Memory B cell (primary cell): ENCODE measurements at regions not wholly inside any gene's neighbourhood (a gene's known extent, or its start where the extent isn't known, plus 50 kb on each side); places are given as distances from the start of the nearest gene placed in this dataset.
A peak's percentile ranks its signal among the peaks of the same experiment; 100 is the strongest.
"Not testable (repeated sequence)": the region's sequence is repeated elsewhere in the genome, so short reads cannot be mapped to it uniquely, and the experiment has no call there.

Experiments used
- ATAC-seq: fragments of 150-1000 bp; cut with Tn5 transposase; 2 replicates; pipeline ENCODE4 v1.10.0; 2021; ENCODE audit warnings: low read depth, mild to moderate bottlenecking, moderate library complexity
- DNase-seq, 2 donors: peaks; one replicate each; pipeline ENCODE4 v3.0.0; 2022; ENCODE audit warnings: low spot score in 2 of 2
- H3K27ac Mint-ChIP-seq: one replicate; pipeline ENCODE4 v1.8.0; 2022; ENCODE audit warnings: mild to moderate bottlenecking, moderate library complexity, mixed read lengths
- H3K27me3 Mint-ChIP-seq: one replicate; pipeline ENCODE4 v1.8.0; 2022; ENCODE audit warnings: mixed read lengths
- H3K36me3 Mint-ChIP-seq: one replicate; pipeline ENCODE4 v1.8.0; 2022; ENCODE audit warnings: mild to moderate bottlenecking, mixed read lengths
- H3K4me1 Mint-ChIP-seq: one replicate; pipeline ENCODE4 v1.8.0; 2022; ENCODE audit warnings: mixed read lengths
- H3K4me3 Mint-ChIP-seq: one replicate; pipeline ENCODE4 v1.8.0; 2022; ENCODE audit warnings: mild to moderate bottlenecking, moderate library complexity, mixed read lengths
- H3K9me3 Mint-ChIP-seq: one replicate; pipeline ENCODE4 v1.8.0; 2022; ENCODE audit warnings: mixed read lengths

- ATAC-seq (no peak), DNase-seq (no peak)
- no peak overlapping the region for H3K27ac Mint-ChIP-seq
- no peaks in the 10 kb centered on the region for H3K4me1 Mint-ChIP-seq
- H3K27me3 Mint-ChIP-seq: no peaks in the 10 kb centered on the region
- H3K4me3 Mint-ChIP-seq: no peak overlapping the region
- H3K9me3 Mint-ChIP-seq: peaks cover 9% of the 10 kb centered on the region
- no peaks in the 10 kb centered on the region for H3K36me3 Mint-ChIP-seq
These were observed 232.0 kb upstream of the HSFY2 start for GRCh38 chrY:19005579-19005978.

DNA sequence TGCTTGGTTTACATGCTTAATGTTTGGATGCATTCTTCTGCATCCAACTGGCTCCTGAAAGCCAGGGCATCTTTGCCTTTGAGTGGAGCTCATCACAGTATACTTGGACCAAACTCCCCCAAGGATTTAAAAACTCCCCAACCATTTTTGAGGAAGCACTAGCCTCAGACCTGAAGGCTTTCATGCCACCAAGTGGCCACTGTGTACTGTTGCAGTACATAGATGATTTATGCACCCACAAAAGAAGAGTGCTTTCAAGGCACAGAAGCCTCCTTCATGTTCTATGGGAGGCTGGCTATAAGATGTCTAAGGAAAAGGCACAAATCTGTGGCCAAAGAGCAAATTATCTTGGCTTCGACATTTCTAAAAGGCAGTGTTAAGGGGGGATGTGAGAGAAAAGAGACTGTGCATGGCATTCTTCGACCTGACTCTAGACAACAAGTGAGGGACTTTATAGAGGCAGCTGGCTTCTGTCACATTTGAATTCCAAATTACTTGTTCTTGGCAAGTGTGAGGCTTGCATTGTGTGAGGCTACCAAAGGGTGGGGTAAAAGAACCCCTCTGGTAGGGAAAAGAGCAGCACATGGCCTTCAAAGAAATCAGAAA lies 224.2 kb upstream of the HSFY2 start:
- Mint-ChIP-seq H3K27me3 (no peaks in the 10 kb centered on the region), H3K4me1 (no peaks in the 10 kb centered on the region), H3K27ac (no peak overlapping the region), H3K9me3 (no peaks in the 10 kb centered on the region), H3K4me3 (no peak overlapping the region), H3K36me3 (no peaks in the 10 kb centered on the region)
- no peak for ATAC-seq
- no peak for DNase-seq

- Mint-ChIP-seq H3K9me3 (no peaks in the 10 kb centered on the region), H3K27ac (no peak overlapping the region), H3K4me1 (no peaks in the 10 kb centered on the region), H3K27me3 (no peaks in the 10 kb centered on the region), H3K36me3 (no peaks in the 10 kb centered on the region), H3K4me3 (no peak overlapping the region)
- ATAC-seq: no peak
- DNase-seq: no peak
These were observed 219.9 kb upstream of the HSFY2 start for GRCh38 chrY:18993480-18993879.

DNA sequence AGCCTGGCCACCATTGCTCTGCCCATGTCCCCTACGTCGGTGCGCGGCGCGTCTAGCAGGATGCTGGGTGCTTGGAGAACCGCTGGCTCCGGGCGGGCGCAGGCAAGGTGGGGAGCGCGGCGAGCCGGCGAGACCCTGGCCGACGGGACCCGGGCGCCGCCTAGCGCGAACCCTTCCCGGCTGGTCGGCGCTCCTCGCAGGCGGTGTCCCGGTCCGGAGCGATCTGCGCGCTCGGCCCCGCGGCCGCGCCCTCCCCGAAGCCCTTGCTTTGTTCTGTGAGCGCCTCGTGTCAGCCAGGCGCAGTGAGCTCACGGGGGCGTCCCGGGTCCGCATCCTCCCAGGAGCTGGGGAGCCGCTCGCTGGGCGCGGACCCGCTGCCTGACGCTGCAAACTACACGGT lies 219.1 kb upstream of the HSFY2 start:
- H3K4me3 Mint-ChIP-seq, DNase-seq, H3K36me3 Mint-ChIP-seq, H3K27ac Mint-ChIP-seq, H3K4me1 Mint-ChIP-seq, H3K9me3 Mint-ChIP-seq, H3K27me3 Mint-ChIP-seq: not testable (repeated sequence)
- peak; percentile 63 for ATAC-seq

DNA sequence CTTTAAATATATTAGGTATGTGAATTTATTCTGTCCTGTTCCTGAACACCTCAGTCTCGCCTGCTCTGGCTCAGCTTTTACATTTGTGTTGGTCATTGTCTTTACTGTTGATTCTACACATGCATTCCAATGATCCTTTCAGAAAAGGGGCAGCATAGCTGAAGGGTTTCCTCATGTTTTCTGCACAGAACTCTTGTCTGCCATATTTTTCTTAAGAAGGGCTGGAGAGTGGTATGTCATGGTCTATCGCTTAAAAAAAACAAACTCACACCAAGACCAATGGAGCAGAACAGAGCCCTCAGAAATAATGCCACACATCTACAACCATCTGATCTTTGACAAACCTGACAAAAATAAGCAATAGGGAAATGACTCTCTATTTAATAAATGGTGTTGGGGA lies 215.8 kb upstream of the HSFY2 start:
- no peak for DNase-seq
- Mint-ChIP-seq H3K9me3 (no peaks in the 10 kb centered on the region), H3K4me3 (no peak overlapping the region), H3K27me3 (no peaks in the 10 kb centered on the region), H3K27ac (no peak overlapping the region), H3K36me3 (no peaks in the 10 kb centered on the region), H3K4me1 (no peaks in the 10 kb centered on the region)
- ATAC-seq: no peak

- H3K9me3 Mint-ChIP-seq: no peaks in the 10 kb centered on the region
- H3K27me3 Mint-ChIP-seq: no peaks in the 10 kb centered on the region
- H3K4me1 Mint-ChIP-seq: no peaks in the 10 kb centered on the region
- ATAC-seq: no peak
- no peak for DNase-seq
- H3K4me3 Mint-ChIP-seq: no peak overlapping the region
- H3K27ac Mint-ChIP-seq: no peak overlapping the region
- no peaks in the 10 kb centered on the region for H3K36me3 Mint-ChIP-seq
These were observed 192.5 kb upstream of the HSFY2 start for GRCh38 chrY:18966001-18966400.

- DNase-seq: no peak
- Mint-ChIP-seq H3K36me3 (no peaks in the 10 kb centered on the region), H3K27me3 (no peaks in the 10 kb centered on the region), H3K4me3 (no peak overlapping the region), H3K27ac (no peak overlapping the region), H3K4me1 (no peaks in the 10 kb centered on the region), H3K9me3 (peaks cover 3% of the 10 kb centered on the region)
- ATAC-seq: no peak
These were observed 185.3 kb upstream of the HSFY2 start for GRCh38 chrY:18958846-18959245.

DNA sequence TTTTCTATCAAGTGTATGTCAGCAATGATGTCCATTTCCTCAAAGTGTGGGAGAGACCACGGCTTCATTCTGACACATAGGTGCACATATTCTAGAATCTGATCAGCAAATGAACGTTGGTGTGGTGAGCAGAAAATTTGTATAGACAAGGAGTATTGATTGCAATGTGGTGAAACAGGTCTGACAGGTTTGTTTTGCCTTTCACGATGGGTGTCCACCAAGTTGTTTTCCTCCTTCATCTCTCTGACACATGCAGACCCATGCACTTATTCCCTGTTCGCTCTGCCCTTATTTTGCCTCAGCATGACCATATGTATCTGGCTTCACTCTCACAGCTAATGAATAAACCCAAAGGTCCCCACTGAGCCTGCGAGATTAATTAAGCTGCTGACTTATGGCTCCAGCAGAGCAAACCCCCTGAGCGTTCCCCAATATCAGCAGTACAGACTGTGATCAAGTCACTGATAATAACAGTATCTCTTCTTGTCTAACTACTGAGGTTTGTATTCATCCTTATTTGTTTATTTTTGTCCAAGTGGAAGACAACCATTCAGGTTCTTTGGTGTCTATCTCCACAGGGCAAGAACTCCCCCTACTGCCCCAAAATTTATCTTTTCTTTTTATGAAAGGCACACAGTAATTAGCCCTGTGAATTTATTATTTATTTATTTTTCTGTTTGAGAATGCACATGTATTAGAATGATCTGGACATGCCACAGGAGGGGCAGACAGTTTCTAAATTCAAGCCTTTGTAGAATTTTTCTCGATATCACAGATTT lies 178.3 kb upstream of the HSFY2 start:
- no peak for ATAC-seq
- Mint-ChIP-seq H3K4me1 (no peaks in the 10 kb centered on the region), H3K27me3 (no peaks in the 10 kb centered on the region), H3K9me3 (peaks cover 13% of the 10 kb centered on the region), H3K27ac (no peak overlapping the region), H3K36me3 (peaks cover 2% of the 10 kb centered on the region), H3K4me3 (no peak overlapping the region)
- no peak for DNase-seq

- ATAC-seq (no peak), DNase-seq (no peak)
- Mint-ChIP-seq H3K27ac (no peak overlapping the region), H3K4me1 (no peaks in the 10 kb centered on the region), H3K36me3 (peaks cover 5% of the 10 kb centered on the region), H3K9me3 (peaks cover 17% of the 10 kb centered on the region), H3K4me3 (no peak overlapping the region), H3K27me3 (no peaks in the 10 kb centered on the region)
These were observed 177.5 kb upstream of the HSFY2 start for GRCh38 chrY:18951019-18951418.

DNA sequence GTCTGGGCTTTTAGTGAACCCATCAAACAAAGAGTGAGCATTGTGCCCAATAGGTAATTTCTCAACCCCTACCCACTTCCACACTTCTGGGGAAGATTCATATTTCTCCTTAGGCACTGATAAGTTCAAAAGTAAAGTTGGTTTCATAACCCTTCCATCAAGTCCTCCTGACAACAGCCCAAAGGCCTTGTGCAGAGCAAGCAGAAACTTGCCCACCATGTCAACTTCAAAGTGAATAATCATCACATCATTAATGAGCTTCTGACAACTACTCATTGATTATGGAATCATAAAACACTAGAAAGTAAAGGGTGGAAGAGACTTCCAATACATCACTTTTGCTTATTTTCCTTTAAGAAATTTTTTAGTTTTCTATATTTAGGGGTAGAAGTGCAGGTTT lies 163.3 kb upstream of the HSFY2 start:
- Mint-ChIP-seq H3K27ac (no peak overlapping the region), H3K36me3 (no peaks in the 10 kb centered on the region), H3K9me3 (no peaks in the 10 kb centered on the region), H3K4me1 (no peaks in the 10 kb centered on the region), H3K4me3 (no peak overlapping the region), H3K27me3 (no peaks in the 10 kb centered on the region)
- no peak for DNase-seq
- no peak for ATAC-seq

DNA sequence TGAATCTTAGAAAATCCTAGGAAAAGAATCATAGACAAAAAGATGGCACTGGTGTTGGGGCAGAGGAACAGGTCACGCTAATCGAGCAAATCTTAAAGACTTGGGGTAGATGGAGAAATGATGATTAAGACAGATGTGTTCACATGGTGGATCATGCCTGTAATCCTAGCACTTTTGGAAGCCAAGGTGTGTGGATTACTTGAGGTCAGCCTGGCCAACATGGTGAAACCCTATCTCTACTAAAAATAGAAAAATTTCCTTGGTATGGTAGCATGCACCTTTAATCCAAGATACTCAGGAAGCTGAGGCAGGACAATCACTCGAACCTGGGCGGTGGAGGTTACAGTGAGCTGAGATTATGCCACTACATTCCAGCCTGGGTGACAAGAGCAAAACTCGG lies 145.7 kb upstream of the HSFY2 start:
- Mint-ChIP-seq H3K9me3 (peaks cover 2% of the 10 kb centered on the region), H3K27me3 (no peaks in the 10 kb centered on the region), H3K27ac (no peak overlapping the region), H3K4me1 (no peaks in the 10 kb centered on the region), H3K36me3 (no peaks in the 10 kb centered on the region), H3K4me3 (no peak overlapping the region)
- no peak for DNase-seq
- no peak for ATAC-seq

DNA sequence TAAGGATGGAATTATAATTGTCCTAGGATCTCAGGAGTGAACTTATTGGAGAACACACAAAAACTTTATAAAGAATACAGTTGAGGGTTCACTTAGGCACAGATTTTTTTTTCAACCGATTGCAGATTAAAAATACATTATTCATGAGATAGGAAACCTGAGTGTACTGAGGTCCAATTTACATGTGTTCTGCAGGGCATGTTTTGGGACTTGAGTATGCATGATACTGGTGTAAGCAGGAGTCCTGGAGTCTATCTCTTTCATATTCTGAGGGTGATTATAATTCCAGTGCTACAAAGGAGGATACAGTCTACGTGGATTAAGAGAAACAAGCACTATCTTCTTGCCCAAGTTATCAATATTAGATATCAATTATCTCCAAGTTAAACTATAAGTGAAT lies 139.3 kb upstream of the HSFY2 start:
- Mint-ChIP-seq H3K27ac (no peak overlapping the region), H3K36me3 (no peaks in the 10 kb centered on the region), H3K9me3 (no peaks in the 10 kb centered on the region), H3K4me1 (no peaks in the 10 kb centered on the region), H3K27me3 (no peaks in the 10 kb centered on the region), H3K4me3 (no peak overlapping the region)
- DNase-seq (no peak), ATAC-seq (no peak)

DNA sequence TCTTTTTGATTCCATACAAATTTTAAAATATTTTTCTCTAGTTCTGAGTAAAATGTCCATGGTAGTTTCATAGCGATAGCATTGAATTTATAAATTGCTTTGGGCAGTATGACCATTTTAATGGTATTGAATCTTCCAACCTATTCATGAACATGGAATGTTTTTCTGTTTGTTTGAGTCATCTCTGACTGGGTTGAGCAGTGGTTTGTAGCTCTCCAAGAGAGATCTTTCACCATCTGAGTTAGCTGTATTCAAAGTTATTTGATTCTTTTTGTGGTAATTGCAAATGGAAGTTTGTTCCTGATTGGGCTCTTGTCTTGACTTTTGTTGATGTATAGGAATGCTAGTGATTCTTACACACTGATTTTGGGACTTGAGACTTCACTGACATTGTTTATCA lies 136.3 kb upstream of the HSFY2 start:
- Mint-ChIP-seq H3K27me3 (no peaks in the 10 kb centered on the region), H3K36me3 (no peaks in the 10 kb centered on the region), H3K4me1 (no peaks in the 10 kb centered on the region), H3K4me3 (no peak overlapping the region), H3K27ac (no peak overlapping the region), H3K9me3 (peaks cover 2% of the 10 kb centered on the region)
- ATAC-seq (no peak), DNase-seq (no peak)

DNA sequence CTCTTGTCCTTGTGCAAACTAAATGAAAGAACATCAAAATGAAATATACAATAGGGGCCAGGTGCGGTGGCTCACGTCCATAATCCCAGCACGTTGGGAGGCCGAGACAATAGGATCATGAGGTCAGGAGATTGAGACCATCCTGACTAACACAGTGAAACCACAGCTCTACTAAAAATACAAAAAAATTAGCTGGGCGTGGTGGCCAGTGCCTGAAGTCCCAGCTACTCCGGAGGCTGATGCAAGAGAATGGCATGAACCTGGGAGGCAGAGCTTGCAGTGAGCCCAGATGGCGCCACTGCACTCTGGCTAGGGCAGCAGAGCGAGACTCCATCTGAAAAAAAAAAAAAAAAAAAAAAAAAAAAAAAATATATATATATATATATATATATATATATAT lies 132.7 kb upstream of the HSFY2 start:
- ATAC-seq, H3K9me3 Mint-ChIP-seq, H3K27me3 Mint-ChIP-seq, H3K36me3 Mint-ChIP-seq, H3K27ac Mint-ChIP-seq, H3K4me3 Mint-ChIP-seq, H3K4me1 Mint-ChIP-seq, DNase-seq: not testable (repeated sequence)

GRCh38 chrY:18904296-18904695 lies 130.8 kb upstream of the HSFY2 start:
- no peaks in the 10 kb centered on the region for H3K36me3 Mint-ChIP-seq
- DNase-seq (no peak), ATAC-seq (no peak)
- H3K9me3 Mint-ChIP-seq: peaks cover 4% of the 10 kb centered on the region
- H3K27ac Mint-ChIP-seq: no peak overlapping the region
- no peak overlapping the region for H3K4me3 Mint-ChIP-seq
- H3K27me3 Mint-ChIP-seq: no peaks in the 10 kb centered on the region
- H3K4me1 Mint-ChIP-seq: no peaks in the 10 kb centered on the region
